ENCODE measurements at regions not wholly inside any gene's neighbourhood (a gene's known extent, or its start where the extent isn't known, plus 50 kb on each side); places are given as distances from the start of the nearest gene placed in this dataset.
"Not testable (repeated sequence)": the region's sequence is repeated elsewhere in the genome, so short reads cannot be mapped to it uniquely, and the experiment has no call there.

GRCh38 chr1:193463326-193463932 lies 277.0 kb upstream of the B3GALT2 start:
- no peak for DNase-seq (ENCODE audit: low read depth in 2 of 2)

GRCh38 chr1:193462629-193463320 lies 276.4 kb upstream of the B3GALT2 start:
- DNase-seq (ENCODE audit: low read depth in 2 of 2): no peak

- no peak for DNase-seq (ENCODE audit: low read depth in 2 of 2)
These were observed 272.2 kb upstream of the B3GALT2 start for GRCh38 chr1:193458628-193459027.

- no peak for DNase-seq (ENCODE audit: low read depth in 2 of 2)
These were observed 271.3 kb upstream of the B3GALT2 start for GRCh38 chr1:193457676-193458075.

- peak in 1 of 2 experiments; percentile 16 for DNase-seq (ENCODE audit: low read depth in 2 of 2)
These were observed 270.4 kb upstream of the B3GALT2 start for GRCh38 chr1:193456811-193457280.

GRCh38 chr1:193451606-193452005 lies 265.2 kb upstream of the B3GALT2 start:
- DNase-seq (ENCODE audit: low read depth in 2 of 2): no peak

- no peak for DNase-seq (ENCODE audit: low read depth in 2 of 2)
These were observed 264.6 kb upstream of the B3GALT2 start for GRCh38 chr1:193451001-193451400.

GRCh38 chr1:193448682-193449461 lies 262.5 kb upstream of the B3GALT2 start:
- no peak for DNase-seq (ENCODE audit: low read depth in 2 of 2)

GRCh38 chr1:193443886-193444285 lies 257.5 kb upstream of the B3GALT2 start:
- no peak for DNase-seq (ENCODE audit: low read depth in 2 of 2)

GRCh38 chr1:193438771-193439170 lies 252.4 kb upstream of the B3GALT2 start:
- no peak for DNase-seq (ENCODE audit: low read depth in 2 of 2)

GRCh38 chr1:193438312-193438711 lies 251.9 kb upstream of the B3GALT2 start:
- no peak for DNase-seq (ENCODE audit: low read depth in 2 of 2)

- DNase-seq (ENCODE audit: low read depth in 2 of 2): no peak
These were observed 251.4 kb upstream of the B3GALT2 start for GRCh38 chr1:193437785-193438184.

GRCh38 chr1:193437333-193437732 lies 250.9 kb upstream of the B3GALT2 start:
- DNase-seq (ENCODE audit: low read depth in 2 of 2): not testable (repeated sequence)

GRCh38 chr1:193435781-193436180 lies 249.4 kb upstream of the B3GALT2 start:
- no peak for DNase-seq (ENCODE audit: low read depth in 2 of 2)

- no peak for DNase-seq (ENCODE audit: low read depth in 2 of 2)
These were observed 247.9 kb upstream of the B3GALT2 start for GRCh38 chr1:193434319-193434718.

- DNase-seq (ENCODE audit: low read depth in 2 of 2): no peak
These were observed 247.2 kb upstream of the B3GALT2 start for GRCh38 chr1:193433599-193433998.

GRCh38 chr1:193432979-193433587 lies 246.7 kb upstream of the B3GALT2 start:
- DNase-seq (ENCODE audit: low read depth in 2 of 2): no peak

- DNase-seq (ENCODE audit: low read depth in 2 of 2): no peak
These were observed 245.0 kb upstream of the B3GALT2 start for GRCh38 chr1:193431265-193431977.

- no peak for DNase-seq (ENCODE audit: low read depth in 2 of 2)
These were observed 241.1 kb upstream of the B3GALT2 start for GRCh38 chr1:193427524-193427923.

GRCh38 chr1:193426061-193426460 lies 239.6 kb upstream of the B3GALT2 start:
- no peak for DNase-seq (ENCODE audit: low read depth in 2 of 2)

GRCh38 chr1:193421487-193421886 lies 235.1 kb upstream of the B3GALT2 start:
- no peak for DNase-seq (ENCODE audit: low read depth in 2 of 2)

GRCh38 chr1:193419295-193419694 lies 232.9 kb upstream of the B3GALT2 start:
- no peak for DNase-seq (ENCODE audit: low read depth in 2 of 2)
